IPS-15b (cell line): ENCODE measurements at regions not wholly inside any gene's neighbourhood (a gene's known extent, or its start where the extent isn't known, plus 50 kb on each side); places are given as distances from the start of the nearest gene placed in this dataset.

Source experiments
- H3K27me3 ChIP-seq: one replicate; pipeline ENCODE4 v1.6.1; 2013; ENCODE audit warnings: low read length; ENCODE audit not compliant: control insufficient read depth, insufficient read depth
- H3K36me3 ChIP-seq: one replicate; pipeline ENCODE4 v1.6.1; 2013; ENCODE audit warnings: low read length; ENCODE audit not compliant: control insufficient read depth, insufficient read depth
- H3K4me1 ChIP-seq: one replicate; pipeline ENCODE4 v1.6.1; 2013; ENCODE audit warnings: mild to moderate bottlenecking, low read length; ENCODE audit not compliant: control insufficient read depth, insufficient read depth
- H3K4me3 ChIP-seq: one replicate; pipeline ENCODE4 v1.5.1; 2013; ENCODE audit warnings: low read depth, low read length
- H3K9ac ChIP-seq: one replicate; pipeline ENCODE4 v1.6.1; 2013; ENCODE audit warnings: low read depth, mild to moderate bottlenecking, low read length
- H3K9me3 ChIP-seq: one replicate; pipeline ENCODE4 v1.6.1; 2013; ENCODE audit warnings: mild to moderate bottlenecking, low read length; ENCODE audit not compliant: control insufficient read depth, insufficient read depth

DNA sequence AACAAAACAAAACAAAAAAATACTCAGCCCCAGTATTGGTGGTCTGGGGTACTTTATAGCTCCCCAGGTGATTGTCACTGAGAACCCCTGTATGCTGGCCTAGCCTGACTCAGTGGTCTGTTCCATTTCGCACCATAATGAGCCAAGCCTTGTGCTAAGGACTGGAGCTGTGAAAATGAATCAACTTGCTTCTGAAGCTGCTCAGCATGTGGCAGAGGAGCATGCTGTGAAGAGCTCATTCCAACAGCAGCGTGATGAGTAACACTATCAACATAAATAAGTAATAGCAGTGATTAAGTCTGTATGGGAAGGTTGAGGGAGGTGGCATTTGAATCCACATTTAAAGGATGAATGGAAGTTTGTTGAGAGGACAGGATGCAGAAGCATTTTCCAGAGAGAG lies 67.2 kb upstream of the ATL2 start:
- no peak overlapping the region for H3K4me3 ChIP-seq
- H3K4me1 ChIP-seq = peaks cover 27% of the 10 kb centered on the region
- H3K9ac ChIP-seq = no peak overlapping the region
- H3K27me3 ChIP-seq = no peaks in the 10 kb centered on the region
- H3K36me3 ChIP-seq = no peaks in the 10 kb centered on the region
- H3K9me3 ChIP-seq = no peaks in the 10 kb centered on the region

DNA sequence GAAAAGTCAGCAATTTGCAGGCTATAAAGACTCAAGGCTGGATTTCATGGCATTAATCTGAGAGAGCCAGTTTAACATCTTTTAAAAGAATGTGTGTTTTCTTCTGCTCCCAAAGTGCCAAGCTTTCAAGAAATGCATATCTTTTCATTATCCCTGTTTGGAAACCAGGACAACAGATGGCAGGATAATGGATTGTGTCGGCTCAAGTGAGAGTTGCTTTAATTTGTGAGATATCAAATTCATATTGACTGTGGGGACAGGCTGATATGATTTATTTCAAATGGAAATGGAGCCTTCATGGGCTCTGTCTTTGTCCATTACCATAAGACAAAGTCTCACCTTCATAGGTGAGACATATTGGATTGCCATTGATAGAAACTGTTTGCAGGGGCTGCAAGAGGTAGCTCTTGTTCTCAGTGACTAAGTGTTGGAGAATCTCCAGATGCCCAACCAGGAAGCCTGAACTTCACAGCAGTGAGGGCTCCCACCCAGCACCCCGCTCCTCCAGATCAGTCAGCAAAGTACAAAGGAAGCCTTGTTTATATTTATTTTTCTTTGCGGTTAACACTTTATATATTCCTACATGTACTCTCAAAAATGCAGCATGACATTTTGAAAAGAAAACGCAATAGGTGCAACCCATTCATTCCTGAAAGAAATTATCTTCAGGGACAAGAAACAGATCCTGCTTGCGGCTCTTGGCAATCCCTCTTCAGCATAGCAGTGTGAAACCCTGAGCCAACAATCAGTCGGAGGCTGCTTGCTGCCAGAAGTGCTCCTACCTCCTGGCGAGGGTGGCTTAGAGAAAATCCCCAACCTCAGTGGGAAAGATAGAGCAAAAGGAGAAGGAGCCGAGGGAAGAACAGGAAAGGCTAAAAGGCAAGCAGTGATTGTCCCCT lies 65.8 kb upstream of the ATL2 start:
- H3K4me1 ChIP-seq = peaks cover 27% of the 10 kb centered on the region
- H3K9ac ChIP-seq = no peak overlapping the region
- H3K36me3 ChIP-seq = no peaks in the 10 kb centered on the region
- H3K9me3 ChIP-seq = no peaks in the 10 kb centered on the region
- no peaks in the 10 kb centered on the region for H3K27me3 ChIP-seq
- H3K4me3 ChIP-seq = no peak overlapping the region

DNA sequence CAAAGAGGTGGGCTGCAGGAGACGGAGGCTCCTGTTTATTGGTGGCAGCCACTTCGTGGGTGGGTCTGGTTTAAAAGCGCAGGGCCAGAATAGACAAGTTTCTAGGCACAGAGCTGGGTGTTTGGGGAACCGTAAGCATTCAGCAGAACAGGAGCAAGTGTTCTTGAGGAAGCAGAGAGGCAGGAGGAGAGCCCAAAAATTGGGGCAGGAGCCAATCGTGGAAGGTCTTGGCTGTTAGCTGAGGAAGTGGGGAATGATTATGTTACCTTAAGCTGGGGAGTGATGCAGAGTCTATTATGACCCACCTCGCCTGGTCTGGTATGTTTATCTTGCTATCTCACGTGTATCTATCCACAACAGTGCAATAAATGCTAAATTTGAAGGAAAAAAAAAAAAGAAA lies 64.3 kb upstream of the ATL2 start:
- Histone ChIP-seq H3K9ac (no peak overlapping the region), H3K4me1 (peaks cover 19% of the 10 kb centered on the region), H3K27me3 (no peaks in the 10 kb centered on the region)

DNA sequence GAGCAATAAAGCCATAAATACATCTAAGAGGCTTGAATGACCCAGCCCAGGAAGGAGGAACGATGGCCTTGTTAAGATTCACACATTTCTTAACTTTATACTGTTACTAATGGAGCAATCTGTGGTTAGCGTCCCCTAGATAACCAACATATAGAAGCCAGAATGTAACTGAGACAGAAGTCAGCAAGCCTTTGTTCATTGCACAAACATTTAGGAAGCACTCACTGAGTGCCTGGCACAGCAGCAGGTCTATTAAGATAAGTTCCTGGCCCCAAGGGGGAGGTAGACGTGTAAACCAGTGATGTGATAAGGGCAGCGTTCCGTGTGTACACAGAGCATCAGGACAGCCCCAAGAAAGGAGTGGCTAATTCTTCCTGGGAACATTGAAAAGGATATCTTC lies 63.6 kb upstream of the ATL2 start:
- Histone ChIP-seq H3K9ac (no peak overlapping the region), H3K4me3 (no peak overlapping the region), H3K9me3 (no peaks in the 10 kb centered on the region), H3K36me3 (no peaks in the 10 kb centered on the region), H3K4me1 (peaks cover 15% of the 10 kb centered on the region), H3K27me3 (no peaks in the 10 kb centered on the region)

More for the DNA sequence above, 64.3 kb upstream of the ATL2 start:
- H3K4me3 ChIP-seq = no peak overlapping the region
- no peaks in the 10 kb centered on the region for H3K36me3 ChIP-seq
- no peaks in the 10 kb centered on the region for H3K9me3 ChIP-seq

DNA sequence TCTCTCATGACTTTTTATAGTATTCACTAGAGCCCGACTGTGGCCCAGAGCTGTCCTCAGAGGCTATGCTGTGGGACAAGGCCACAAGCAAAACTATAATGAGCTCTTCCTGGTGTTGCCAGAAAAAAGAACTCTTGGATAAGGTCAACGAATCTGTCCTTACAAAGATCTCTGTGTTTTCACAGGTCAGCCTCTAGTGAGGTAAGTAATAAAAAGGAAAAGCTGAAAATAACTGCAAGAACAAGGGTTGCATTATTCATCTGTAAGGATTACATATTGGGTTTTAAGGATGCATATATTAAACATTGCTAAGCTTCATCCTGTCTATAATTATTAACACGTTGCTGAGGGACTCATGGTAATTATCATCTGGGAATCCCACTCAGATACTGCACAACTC lies 62.8 kb upstream of the ATL2 start:
- Histone ChIP-seq H3K9ac (no peak overlapping the region), H3K36me3 (no peaks in the 10 kb centered on the region), H3K9me3 (no peaks in the 10 kb centered on the region), H3K4me1 (peaks cover 15% of the 10 kb centered on the region), H3K27me3 (no peaks in the 10 kb centered on the region), H3K4me3 (no peak overlapping the region)

DNA sequence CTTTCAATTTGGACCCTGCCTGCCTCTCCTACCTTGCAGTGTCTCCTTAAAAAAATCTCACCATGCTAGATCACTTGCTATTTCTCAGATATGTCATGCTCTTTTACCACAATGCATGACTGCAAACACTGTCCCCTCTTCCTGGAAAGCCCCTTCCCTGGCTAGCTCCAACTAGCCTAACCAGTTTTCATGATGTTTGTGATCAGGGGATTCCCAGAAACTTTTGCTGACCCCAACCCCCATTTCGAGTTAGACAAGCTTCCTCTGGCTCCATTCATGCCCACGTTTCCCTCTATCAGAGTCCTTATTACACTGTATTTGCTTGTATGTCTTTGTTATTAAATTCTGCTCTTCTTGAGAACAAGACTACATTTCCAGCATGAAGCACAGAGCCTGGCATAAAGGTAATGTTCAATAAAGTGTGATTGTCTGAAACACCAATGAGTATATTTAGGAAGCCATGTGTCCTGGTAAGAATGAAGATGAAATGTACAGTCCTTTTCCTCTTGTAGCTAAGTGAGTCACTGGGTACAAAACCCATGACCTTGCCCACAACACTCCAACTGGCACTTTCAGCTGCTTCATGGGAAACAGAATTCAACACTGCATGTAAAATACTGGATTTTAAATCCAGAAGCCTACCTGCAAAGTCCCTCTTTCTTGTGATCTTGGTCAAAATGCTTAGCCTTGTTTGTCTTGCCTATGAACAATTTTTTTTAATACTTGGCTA lies 62.0 kb upstream of the ATL2 start:
- no peaks in the 10 kb centered on the region for H3K27me3 ChIP-seq
- H3K9me3 ChIP-seq = no peaks in the 10 kb centered on the region
- no peak overlapping the region for H3K4me3 ChIP-seq
- peaks cover 10% of the 10 kb centered on the region for H3K4me1 ChIP-seq
- H3K36me3 ChIP-seq = no peaks in the 10 kb centered on the region
- no peak overlapping the region for H3K9ac ChIP-seq

DNA sequence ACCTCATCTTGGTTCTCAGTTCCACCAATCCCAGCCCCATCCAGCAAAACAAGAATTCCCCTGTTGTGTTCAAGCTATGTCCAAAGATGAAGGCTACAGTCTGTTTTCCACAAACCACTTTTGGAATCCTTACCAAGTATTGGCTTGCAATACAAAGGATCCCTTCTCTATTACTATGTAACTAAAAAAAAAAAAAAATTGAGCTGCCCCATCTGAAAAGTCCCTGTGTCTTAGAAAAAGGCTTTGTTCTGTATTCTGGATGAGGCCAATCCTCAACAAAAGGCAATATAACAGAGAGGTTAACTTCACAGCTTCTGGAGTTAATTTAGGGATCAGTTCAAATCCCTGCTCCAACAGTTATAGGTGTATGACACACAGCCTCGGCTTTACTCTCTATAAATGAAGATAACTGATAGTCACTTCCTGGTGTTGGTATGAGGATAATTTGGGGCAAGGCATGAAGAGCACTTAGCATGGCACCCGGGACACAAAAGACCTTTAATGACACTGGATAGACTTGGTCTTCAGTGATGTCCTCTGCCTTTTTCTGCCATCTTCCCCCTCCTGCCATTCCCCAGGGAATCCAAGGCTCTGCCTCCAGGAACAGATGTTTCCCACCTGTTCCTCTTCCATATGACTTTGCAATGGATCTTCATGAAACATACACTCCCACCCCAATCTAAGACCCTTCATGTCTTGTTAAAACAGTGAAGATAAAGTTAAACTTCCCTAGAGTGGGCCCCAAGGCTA lies 61.2 kb upstream of the ATL2 start:
- peaks cover 10% of the 10 kb centered on the region for H3K4me1 ChIP-seq
- H3K9ac ChIP-seq = no peak overlapping the region
- H3K4me3 ChIP-seq = no peak overlapping the region
- no peaks in the 10 kb centered on the region for H3K36me3 ChIP-seq
- H3K27me3 ChIP-seq = no peaks in the 10 kb centered on the region
- no peaks in the 10 kb centered on the region for H3K9me3 ChIP-seq

DNA sequence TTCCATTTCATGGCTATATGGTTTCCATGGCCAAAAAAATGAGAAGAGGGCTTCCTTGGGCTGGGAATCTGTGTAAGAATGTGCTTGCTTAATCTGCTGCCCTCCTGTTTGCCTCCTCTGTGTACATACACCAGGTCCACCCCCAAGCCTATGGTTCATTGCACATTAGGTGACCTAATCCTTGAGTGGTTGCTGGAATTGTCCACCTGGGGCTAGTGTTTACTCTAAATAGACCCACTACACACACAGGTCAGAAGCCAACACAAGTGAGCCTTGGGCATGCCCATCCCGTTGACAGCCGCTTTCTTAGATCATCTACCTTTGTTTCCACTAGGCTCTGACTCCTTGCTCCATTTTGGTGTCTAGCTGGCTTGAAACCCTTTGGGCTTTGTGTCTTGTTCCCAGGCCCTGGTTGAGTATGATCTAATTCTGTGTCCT lies 59.2 kb upstream of the ATL2 start:
- no peak overlapping the region for H3K9ac ChIP-seq

DNA sequence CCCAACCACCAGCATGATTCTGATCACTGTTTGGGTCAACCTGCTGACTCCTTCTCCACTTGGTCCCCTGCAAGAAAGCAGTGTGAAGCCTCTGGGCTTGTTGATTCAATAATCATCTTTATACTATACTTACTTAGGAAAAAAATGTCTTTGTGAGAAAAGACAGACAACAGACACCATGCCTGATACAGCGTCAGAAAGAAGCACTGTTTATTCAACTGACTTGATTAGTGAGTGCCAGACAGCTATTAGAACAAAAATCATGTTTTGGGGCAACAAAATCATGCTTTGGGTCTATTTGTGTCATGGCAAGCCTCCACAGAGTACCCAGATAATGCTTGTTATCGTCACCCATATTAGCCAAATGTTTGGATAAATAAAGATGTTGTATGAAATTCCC lies 58.7 kb upstream of the ATL2 start:
- Histone ChIP-seq H3K27me3 (no peaks in the 10 kb centered on the region), H3K36me3 (no peaks in the 10 kb centered on the region), H3K4me1 (peaks cover 10% of the 10 kb centered on the region), H3K4me3 (no peak overlapping the region), H3K9me3 (no peaks in the 10 kb centered on the region), H3K9ac (no peak overlapping the region)

More for the DNA sequence above, 59.2 kb upstream of the ATL2 start:
- H3K4me1 ChIP-seq = peaks cover 10% of the 10 kb centered on the region
- no peaks in the 10 kb centered on the region for H3K27me3 ChIP-seq
- no peak overlapping the region for H3K4me3 ChIP-seq
- no peaks in the 10 kb centered on the region for H3K9me3 ChIP-seq
- no peaks in the 10 kb centered on the region for H3K36me3 ChIP-seq

DNA sequence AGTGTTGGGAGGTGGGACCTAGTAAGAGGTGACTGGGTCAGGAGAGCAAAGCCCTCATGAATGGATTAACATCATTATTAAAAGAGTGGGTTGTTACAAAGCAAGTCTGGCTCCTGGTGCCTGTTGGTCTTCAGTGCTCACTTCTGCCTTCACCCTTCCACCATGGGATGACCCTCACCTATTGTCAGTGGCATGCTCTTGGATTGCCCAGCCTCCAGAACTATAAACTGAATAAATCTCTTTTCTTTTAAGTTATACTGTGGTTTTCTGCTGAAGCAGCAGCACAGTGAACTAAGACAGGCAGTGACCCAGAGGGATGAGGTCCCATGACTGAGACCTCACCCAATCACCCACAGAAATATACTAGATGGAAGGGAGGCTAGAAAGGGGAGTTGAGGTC lies 57.5 kb upstream of the ATL2 start:
- H3K9ac ChIP-seq = no peak overlapping the region
- no peak overlapping the region for H3K4me3 ChIP-seq
- no peaks in the 10 kb centered on the region for H3K9me3 ChIP-seq
- H3K36me3 ChIP-seq = no peaks in the 10 kb centered on the region
- no peaks in the 10 kb centered on the region for H3K27me3 ChIP-seq
- peaks cover 10% of the 10 kb centered on the region for H3K4me1 ChIP-seq

DNA sequence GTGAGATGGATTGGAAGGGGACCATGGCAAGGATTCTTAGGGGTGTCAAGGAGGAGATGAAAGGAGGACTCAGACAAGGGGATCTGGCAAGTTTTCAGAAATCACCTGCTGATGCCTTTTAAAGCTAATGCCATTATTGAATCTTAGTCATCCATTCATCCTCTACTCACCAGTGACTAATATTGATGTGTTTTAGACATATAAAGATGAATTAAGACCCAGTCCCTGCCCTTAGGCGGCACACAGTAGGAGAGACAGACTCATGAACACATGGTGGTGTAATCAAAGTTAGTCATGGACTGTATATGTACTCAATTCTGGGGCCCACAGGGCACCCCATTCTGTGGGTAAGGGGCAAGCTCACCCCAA lies 56.5 kb upstream of the ATL2 start:
- Histone ChIP-seq H3K36me3 (no peaks in the 10 kb centered on the region), H3K4me3 (no peak overlapping the region), H3K9ac (no peak overlapping the region), H3K4me1 (peaks cover 10% of the 10 kb centered on the region), H3K27me3 (no peaks in the 10 kb centered on the region), H3K9me3 (no peaks in the 10 kb centered on the region)
